Adrenal gland (tissue), 5 donors: ENCODE measurements at regions not wholly inside any gene's neighbourhood (a gene's known extent, or its start where the extent isn't known, plus 50 kb on each side); places are given as distances from the start of the nearest gene placed in this dataset.

ENCODE experiments used
- POLR2A ChIP-seq, 2 donors: fragments of 450-650 bp; IDR thresholded peaks; one replicate each; pipeline ENCODE4 v1.6.1; 2017; ENCODE audit warnings: antibody characterized with exemption in 2 of 2, mild to moderate bottlenecking in 2 of 2, moderate library complexity in 1 of 2
- TF ChIP-seq, protein P1 (sequence below), 6 experiments: fragments of 450-650 bp in 4 of 6; fragments of 200-600 bp in 2 of 6; sonication (generic) in 1 of 6; IDR thresholded peaks; 1 replicate in 5 of 6; 2 replicates in 1 of 6; pipeline versions ENCODE4 v1.5.1 to v1.8.0; 2016 to 2021; ENCODE audit warnings: antibody characterized with exemption in 6 of 6, mild to moderate bottlenecking in 2 of 6, moderate library complexity in 1 of 6
- donor health status: DM: no; HTN: no; CAD: no.

GRCh38 chr5:105475401-105475800 is 1912.8 kb upstream of the NUDT12 start:
- TF ChIP-seq POLR2A (IDR thresholded peaks at IDR 0.05) = no peak
- TF ChIP-seq, protein P1, sequence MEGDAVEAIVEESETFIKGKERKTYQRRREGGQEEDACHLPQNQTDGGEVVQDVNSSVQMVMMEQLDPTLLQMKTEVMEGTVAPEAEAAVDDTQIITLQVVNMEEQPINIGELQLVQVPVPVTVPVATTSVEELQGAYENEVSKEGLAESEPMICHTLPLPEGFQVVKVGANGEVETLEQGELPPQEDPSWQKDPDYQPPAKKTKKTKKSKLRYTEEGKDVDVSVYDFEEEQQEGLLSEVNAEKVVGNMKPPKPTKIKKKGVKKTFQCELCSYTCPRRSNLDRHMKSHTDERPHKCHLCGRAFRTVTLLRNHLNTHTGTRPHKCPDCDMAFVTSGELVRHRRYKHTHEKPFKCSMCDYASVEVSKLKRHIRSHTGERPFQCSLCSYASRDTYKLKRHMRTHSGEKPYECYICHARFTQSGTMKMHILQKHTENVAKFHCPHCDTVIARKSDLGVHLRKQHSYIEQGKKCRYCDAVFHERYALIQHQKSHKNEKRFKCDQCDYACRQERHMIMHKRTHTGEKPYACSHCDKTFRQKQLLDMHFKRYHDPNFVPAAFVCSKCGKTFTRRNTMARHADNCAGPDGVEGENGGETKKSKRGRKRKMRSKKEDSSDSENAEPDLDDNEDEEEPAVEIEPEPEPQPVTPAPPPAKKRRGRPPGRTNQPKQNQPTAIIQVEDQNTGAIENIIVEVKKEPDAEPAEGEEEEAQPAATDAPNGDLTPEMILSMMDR (IDR thresholded peaks at IDR 0.05) = no peak
